ENCODE measurements at regions not wholly inside any gene's neighbourhood (a gene's known extent, or its start where the extent isn't known, plus 50 kb on each side); places are given as distances from the start of the nearest gene placed in this dataset.
"Not testable (repeated sequence)": the region's sequence is repeated elsewhere in the genome, so short reads cannot be mapped to it uniquely, and the experiment has no call there.

DNA sequence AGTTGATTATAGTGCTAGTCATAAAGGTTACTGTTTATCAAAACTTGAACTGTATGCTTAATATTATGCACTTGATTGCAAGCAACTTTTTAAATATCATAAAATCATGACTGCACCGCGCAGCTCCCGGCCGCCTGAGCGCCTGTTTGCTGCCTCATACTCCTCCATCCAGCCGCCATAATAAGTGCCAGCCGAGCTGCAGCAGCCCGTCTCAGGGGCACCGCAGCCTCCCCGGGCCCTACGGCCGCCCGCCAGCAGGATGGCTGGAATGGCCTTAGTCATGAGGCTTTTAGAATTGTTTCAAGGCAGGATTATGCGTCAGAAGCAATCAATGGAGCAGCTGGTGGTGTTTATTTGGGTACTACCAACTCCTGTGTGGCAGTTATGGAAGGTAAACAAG, 337.2 kb downstream of the PAX3 start:
- in situ Hi-C loops (cut with MboI; ENCODE audit: low pct_unique_long_range_greater_than_20kb, low sequenced_read_pairs), result no loop called here
- no peak for DNase-seq

DNA sequence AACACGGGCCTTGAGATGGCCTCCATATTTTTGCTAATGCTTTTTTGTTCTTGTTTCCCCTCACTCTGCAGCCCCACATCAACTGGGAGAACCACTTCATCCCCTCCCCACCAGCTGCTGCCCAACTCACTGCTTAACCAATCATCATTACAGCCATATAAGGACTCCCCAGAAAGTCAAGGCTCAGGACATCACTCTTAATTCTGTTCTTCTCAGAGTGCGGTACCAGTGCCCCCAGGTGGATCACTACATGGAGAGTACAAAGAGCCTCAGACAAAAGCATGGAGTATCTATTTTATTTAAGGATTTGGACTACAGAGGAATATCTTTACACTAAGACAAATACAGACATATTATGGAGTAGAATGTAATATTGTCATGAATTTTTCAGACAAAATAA, 340.6 kb downstream of the PAX3 start:
- DNase-seq, result no peak

DNA sequence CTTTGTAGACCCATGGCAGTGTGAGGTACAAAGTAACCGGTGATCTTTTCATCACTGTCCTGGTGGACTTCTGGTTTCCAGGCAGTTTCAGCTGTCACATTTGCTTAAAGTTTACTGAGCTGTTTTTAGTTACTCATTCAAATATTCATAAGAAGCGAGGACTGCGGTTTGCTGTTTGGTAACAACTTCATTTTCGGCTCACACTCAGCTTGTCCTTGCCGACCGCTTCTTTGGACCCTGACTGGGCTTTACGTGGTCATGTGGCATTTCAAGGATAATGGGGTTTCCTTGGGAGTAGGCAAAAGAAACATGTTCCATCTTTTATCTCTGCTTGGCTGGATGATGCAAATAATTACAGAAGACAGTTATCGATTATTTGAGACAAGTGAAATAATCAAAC, 350.7 kb downstream of the PAX3 start:
- DNase-seq, result no peak
- in situ Hi-C loops (cut with MboI; ENCODE audit: low pct_unique_long_range_greater_than_20kb, low sequenced_read_pairs), result no loop called here

More for the DNA sequence above, 340.6 kb downstream of the PAX3 start:
- in situ Hi-C loops (cut with MboI; ENCODE audit: low pct_unique_long_range_greater_than_20kb, low sequenced_read_pairs), result no loop called here

DNA sequence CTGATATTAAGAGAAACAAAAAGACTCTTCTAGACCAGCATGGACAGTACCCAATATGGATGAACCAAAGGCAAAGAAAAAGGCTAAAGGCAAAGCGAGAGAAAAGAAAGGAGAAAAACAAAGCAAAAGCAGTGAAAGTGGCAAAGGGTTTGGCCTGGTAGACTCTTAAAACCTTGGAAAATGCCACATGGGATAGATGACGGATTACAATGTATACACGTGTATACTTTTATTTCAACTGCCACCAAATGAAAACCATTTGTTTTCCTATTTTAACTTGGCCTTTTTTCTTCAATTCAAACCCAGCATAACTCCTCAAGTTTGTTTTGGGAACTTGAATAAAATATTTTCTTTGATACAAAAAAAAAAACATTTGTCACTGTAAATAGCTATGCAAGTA, 354.3 kb downstream of the PAX3 start:
- DNase-seq; in situ Hi-C loops (cut with MboI; ENCODE audit: low pct_unique_long_range_greater_than_20kb, low sequenced_read_pairs): not testable (repeated sequence)

DNA sequence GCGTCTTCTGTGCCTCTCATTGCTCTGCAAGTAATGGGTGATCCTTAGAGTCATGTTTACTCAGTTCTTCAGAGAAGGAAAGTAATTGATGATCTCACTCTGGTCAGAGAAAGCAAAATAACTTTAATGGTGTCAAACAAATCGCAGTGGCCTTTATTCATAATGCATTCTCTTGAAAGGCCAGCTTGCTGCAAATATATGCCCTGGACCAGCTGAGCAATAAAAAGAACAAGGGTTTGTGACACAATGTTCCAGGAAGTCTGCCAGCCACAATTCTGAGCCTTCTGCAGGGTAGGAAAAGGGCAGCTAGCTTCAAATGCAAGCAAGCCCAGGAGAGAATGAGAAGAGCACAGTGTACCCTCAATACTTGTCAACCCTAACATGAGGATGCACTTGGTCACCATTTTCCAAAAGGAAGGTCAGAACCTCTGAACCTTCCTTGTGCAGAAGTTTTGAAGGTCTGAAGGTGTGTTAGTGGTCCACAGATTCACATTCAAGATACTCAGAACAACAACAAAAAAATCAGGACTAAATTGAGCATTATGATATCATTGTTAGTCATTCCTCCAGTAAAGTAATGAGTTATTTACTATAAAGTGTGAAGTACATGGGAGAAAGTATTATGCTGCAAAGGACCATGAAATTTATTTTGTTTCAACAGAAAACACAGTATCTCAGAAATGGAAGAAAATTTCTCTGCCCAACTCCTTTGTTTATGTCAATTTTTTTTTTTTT, 355.6 kb downstream of the PAX3 start:
- DNase-seq, result no peak
- in situ Hi-C loops (cut with MboI; ENCODE audit: low pct_unique_long_range_greater_than_20kb, low sequenced_read_pairs), result no loop called here

DNA sequence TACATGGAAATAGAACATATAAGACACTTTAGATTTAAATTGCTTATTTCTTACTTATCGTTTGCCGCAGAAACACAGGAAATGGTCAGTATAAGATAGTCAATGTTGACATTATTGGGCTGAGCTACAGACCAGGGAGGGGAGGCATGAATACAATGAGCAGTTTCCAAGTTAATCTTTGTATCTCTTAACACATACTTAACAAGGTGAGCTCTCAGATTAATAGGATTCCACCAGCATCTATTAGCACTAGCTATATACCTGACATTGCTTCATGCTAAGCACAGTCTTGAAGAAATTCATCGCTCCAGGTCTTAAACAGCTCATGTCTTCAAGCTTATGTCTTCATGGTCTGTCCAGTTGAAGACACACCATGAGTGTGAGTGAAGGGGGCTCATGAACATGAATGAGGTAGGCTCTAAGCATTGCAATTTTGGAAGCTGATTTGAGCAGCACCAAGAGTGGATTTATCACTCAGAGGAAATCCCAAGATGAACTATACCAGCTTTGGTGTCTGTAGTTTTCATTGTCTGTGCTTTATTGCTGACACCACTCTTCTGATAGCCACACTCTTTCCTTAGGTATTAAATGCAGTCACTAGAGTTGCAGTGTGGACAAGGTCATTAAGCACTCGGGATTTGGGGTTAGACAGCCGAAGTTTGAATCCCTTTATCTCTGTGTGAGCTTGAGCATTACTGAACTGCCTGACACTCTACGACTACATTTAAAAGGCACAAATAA, 359.3 kb upstream of the EPHA4 start:
- in situ Hi-C loops (cut with MboI; ENCODE audit: low pct_unique_long_range_greater_than_20kb, low sequenced_read_pairs), result no loop called here
- DNase-seq, result no peak

DNA sequence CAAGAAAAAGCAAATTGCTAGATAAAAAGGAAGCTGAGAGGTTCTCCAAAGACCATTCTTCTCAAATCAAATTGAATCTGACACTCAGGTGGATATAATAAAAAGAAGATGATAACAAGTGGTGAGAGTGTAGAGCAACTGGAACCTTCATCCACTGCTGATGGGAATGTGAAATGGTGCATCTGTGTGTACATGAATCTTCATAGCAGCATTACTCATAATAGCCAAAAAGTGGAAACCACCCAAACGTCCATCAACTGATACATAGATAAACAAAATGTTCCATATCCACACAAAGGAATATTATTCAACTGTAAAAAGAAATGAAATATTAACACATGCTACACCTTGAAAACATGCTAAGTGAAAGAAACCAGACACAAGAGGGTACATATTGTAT, 357.2 kb upstream of the EPHA4 start:
- no peak for DNase-seq
- in situ Hi-C loops (cut with MboI; ENCODE audit: low pct_unique_long_range_greater_than_20kb, low sequenced_read_pairs), result no loop called here

DNA sequence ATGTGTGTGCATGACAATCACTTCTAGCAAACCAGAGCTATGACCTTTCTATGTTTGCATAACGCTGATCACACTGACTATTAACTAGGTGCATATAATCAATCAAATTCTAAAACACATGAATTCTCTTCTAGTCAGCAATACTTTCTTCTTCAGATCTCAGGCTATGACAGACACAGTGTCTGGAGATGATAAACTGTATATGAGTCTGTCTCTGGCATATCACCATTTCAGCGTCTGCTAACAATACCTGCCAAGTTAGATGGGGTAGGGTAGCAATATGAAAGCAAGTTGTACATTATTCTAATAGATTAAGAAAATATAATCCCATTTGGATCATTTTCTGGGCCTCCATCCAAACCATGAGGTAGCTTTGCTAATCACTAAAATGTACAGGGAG, 354.2 kb upstream of the EPHA4 start:
- no peak for DNase-seq
- in situ Hi-C loops (cut with MboI; ENCODE audit: low pct_unique_long_range_greater_than_20kb, low sequenced_read_pairs), result no loop called here

DNA sequence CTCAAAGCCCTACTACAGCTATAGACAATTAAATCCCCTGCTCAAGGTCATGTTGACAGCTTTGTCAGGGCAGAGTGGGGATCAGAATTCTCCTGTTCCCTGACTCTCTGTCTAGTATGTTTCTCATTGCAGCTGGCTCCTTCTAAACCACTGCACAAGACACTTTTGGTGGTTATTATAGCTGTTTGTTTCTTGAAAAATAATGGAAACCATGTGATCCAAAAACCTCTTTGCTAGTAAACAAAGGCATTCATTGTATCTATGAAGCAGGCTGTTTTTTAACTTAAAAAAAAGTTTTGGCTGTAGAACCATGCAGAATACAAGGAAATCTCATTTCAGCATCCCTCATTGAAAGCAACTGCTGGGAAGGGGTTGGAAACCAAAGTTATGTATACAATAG, 352.5 kb upstream of the EPHA4 start:
- in situ Hi-C loops (cut with MboI; ENCODE audit: low pct_unique_long_range_greater_than_20kb, low sequenced_read_pairs), result no loop called here
- no peak for DNase-seq

DNA sequence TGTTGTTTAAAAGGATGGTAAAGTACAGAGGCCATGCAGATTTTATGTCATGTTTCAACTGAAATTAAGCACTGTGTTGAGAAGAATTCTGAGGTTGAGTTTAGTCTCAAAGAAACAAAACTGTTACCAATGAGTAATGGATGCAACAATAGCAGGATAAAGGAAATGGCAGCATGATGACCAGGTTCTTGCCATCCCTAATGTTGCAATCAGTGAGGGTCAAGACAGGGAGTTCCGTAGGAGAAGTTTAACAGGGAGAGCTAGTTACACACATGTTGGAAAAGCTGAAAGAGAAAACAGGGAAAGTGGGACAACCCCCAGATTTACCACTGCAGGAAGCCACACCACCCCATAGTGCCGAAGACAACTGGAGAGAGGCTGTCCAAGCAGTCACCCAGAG, 343.8 kb upstream of the EPHA4 start:
- in situ Hi-C loops (cut with MboI; ENCODE audit: low pct_unique_long_range_greater_than_20kb, low sequenced_read_pairs), result no loop called here
- DNase-seq, result no peak

DNA sequence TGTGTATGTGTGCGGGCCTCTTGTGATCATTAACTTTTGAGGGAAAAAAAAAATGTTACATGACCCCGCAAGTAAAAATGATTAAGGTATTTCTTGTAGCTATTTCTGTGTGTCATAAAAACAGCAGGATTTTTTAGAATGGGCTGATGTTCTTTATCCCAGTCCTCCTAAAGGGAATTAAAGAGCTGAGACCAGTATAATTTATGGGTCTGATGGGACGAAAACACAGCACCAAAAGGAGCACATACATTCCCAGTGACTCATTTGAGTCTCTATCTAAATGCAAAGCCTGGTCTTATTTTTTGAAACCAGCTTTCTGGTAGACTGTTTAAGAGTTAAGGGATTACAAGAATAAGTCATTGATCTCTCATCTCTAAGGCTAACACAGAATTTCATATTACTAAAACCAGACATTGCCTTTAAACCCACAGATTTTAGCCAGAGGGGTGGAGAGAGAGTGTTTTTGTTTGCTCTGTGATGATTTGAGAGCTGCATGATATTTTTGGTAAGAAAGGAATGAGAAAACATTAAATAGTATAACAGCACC, 342.3 kb upstream of the EPHA4 start:
- DNase-seq, result no peak
- in situ Hi-C loops (cut with MboI; ENCODE audit: low pct_unique_long_range_greater_than_20kb, low sequenced_read_pairs), result no loop called here

DNA sequence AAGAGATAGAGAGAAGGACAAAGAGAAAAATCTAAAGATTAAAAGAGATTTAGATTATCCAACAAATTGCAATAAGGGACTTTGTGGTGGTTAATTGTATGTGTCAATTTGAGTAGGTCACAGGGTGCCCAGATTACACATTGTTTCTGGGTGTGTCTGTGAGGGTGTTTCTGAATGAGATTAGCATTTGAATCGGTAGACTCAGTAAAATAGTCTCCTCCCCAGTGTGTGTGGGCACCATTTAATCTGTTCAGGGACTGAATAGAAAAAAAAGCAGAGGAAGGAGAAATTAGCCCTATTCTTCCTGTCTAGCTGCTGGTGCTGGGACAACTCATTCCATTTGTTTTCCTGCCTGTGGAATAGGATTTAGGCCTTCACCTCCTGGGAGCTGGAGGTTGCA, 339.8 kb upstream of the EPHA4 start:
- no peak for DNase-seq
- in situ Hi-C loops (cut with MboI; ENCODE audit: low pct_unique_long_range_greater_than_20kb, low sequenced_read_pairs), result no loop called here

DNA sequence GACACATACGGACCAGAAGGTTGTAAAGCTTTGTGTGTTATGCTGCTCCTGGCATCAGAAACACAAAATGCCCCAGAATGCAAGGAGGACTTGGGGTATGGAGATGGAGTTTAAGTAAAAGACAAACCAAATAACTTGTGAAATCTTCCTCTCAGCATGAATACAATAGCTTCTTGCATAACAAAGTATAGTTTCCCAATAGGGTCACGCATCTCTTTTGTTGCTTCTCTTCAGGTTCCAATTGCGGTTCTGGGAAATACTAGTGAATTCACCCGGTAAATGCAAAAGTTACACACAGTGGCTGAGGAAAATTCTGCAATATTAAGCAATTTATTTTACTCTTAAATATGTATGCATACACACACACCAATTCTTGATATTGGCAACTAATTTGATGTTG, 339.2 kb upstream of the EPHA4 start:
- DNase-seq, result no peak
- in situ Hi-C loops (cut with MboI; ENCODE audit: low pct_unique_long_range_greater_than_20kb, low sequenced_read_pairs), result no loop called here

DNA sequence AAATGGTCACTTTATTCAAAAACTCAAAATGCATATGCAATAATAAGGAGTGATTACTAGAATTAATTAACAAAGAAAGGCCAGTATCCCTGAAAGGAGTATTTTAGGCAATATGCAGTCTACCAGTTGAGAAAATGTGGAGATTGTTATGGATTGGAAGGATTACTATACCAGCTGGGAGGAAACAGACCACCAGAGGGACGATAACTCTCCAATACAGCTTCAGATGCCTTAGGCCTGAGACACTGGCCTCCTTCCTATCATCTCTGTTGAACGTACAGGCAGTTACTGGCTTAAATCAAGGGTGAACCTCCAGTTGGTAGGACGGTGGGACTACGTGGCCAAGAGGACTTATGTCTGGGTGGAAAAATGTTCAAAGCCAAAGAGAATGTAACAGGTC, 336.4 kb upstream of the EPHA4 start:
- in situ Hi-C loops (cut with MboI; ENCODE audit: low pct_unique_long_range_greater_than_20kb, low sequenced_read_pairs), result no loop called here
- DNase-seq, result no peak

DNA sequence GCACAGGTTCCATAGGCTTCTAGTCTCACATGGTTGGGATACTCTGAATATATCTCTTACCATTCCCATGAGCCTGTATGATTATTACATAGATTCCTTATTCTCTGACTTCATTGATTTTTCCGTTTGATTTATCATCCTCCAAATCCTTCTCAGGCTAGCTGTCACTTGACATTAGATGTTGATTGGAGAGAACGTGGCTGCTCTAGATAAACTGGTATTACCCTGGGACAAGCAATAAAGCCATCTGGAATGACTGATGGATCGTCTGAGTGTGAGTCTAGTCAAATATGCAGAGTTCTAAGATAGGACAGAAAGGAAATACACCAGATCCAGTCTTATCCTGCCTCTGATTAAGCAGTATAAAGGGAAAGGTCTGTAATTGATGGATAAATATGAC, 325.6 kb upstream of the EPHA4 start:
- in situ Hi-C loops (cut with MboI; ENCODE audit: low pct_unique_long_range_greater_than_20kb, low sequenced_read_pairs), result no loop called here
- no peak for DNase-seq

DNA sequence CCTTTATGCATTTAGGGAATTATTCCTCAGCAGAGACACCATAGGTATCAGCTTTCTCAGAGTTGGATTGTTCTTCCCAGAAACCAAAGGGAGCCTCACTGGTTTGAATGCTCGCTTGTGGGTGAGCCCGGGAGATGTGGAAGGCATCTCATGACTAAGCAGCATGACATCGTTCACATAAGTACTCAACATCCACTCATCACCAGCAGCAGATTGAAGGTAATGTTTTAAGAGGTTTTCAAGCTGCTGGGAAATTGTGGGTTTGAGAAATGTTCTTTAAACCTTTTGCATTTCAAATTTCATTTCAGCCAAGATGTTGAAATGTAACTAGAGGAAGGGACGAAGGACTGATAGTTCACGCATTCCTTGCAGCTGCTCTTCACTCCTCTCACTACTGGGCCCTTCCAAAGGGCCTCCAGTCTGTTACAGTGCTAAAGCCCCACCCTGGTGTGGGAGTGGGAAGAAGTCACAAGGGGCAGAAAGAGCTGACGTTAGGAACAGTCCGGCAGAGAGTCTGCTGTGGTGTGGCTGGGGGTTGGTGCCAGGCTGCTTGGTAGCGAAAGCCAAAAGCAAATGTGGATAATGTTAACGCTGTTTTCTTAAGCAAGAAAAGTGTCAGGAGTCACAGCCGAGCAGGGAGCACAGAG, 324.5 kb upstream of the EPHA4 start:
- in situ Hi-C loops (cut with MboI; ENCODE audit: low pct_unique_long_range_greater_than_20kb, low sequenced_read_pairs), result no loop called here

DNA sequence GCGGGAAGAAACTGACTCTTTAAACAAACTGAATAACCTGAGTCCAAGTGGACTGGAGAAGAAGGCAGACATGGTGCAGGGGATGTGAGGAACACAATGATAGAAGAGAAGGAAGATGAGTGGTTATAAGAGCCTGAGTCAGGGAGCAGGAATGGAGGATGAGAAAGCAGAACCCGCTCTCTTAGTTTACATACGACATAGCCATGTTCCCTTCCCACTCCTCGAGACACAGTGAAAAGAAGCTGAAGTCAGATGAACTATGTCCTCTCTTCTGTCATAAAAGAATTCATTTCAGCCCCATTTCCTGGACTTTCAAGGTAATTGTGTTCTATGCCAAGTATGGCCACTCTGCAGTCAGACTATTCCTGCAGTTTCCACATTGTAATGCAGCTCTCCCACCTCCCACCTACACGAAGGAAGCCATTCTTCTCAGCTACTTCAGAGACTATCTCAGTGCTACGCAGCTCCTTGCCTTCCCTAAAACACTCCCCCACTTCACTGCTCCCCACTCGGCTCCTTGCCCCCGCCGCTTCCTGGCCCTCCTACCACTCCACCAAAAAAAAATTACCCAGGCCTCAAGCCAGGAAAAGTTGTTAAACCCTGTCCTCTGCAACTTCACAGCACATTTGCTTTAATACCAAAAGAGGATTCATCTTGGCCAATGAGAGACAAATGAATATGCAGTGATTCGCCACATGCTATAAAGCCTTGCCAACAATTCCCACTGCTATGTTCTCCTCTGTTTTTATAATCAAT, 323.4 kb upstream of the EPHA4 start:
- in situ Hi-C loops (cut with MboI; ENCODE audit: low pct_unique_long_range_greater_than_20kb, low sequenced_read_pairs), result no loop called here
- DNase-seq, result no peak

More for the DNA sequence above, 324.5 kb upstream of the EPHA4 start:
- DNase-seq, result no peak

DNA sequence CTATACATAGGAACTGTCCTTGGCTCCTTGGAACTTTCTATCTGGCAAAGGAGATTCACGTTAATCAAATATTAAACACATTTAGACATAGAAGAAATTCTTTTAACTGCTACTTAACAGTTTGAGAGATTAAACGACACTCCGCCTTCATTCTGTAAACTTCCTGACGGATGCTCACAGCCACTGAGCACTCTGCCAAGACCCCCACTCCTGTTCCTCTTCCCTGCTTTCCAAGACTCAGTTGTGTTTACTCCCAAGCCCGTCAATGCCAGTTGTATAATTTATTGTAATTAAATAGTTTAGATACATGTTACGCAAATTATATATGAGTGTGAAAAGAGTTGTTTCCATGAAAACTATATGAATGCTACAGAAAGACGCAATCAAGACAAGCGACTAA, 321.4 kb upstream of the EPHA4 start:
- in situ Hi-C loops (cut with MboI; ENCODE audit: low pct_unique_long_range_greater_than_20kb, low sequenced_read_pairs), result no loop called here
- DNase-seq, result no peak

DNA sequence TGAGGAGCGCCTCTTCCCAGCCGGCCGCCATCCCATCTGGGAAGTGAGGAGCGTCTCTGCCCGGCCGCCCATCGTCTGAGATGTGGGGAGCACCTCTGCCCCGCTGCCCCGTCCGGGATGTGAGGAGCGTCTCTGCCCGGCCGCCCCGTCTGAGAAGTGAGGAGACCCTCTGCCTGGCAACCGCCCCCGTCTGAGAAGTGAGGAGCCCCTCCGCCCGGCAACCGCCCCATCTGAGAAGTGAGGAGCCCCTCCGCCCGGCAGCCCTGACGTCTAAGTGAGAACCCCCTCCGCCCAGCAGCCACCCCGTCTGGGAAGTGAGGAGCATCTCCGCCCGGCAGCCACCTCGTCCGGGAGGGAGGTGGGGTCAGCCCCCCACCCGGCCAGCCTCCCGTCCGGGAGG, 319.9 kb upstream of the EPHA4 start:
- in situ Hi-C loops (cut with MboI; ENCODE audit: low pct_unique_long_range_greater_than_20kb, low sequenced_read_pairs); DNase-seq: not testable (repeated sequence)

All from KBM-7 (cell line).